CD14-positive monocyte (primary cell): ENCODE measurements at regions not wholly inside any gene's neighbourhood (a gene's known extent, or its start where the extent isn't known, plus 50 kb on each side); places are given as distances from the start of the nearest gene placed in this dataset.

ENCODE experiments used
- DNase-seq, 3 donors: peaks; one replicate each; pipeline ENCODE4 v3.0.0-alpha.2; 2011 to 2022
- H2AFZ ChIP-seq: 2 replicates; pipeline ENCODE4 v1.6.0; 2012; ENCODE audit warnings: mild to moderate bottlenecking, low read depth, low read length, inconsistent platforms; ENCODE audit not compliant: insufficient read depth, poor library complexity, severe bottlenecking
- H3K27ac ChIP-seq, 2 donors: 1 replicate in 1 of 2; 2 replicates in 1 of 2; pipeline ENCODE4 v1.5.1; 2012 to 2013; ENCODE audit warnings: low read length in 2 of 2, control low read depth in 1 of 2, inconsistent platforms in 1 of 2, low read depth in 1 of 2, mild to moderate bottlenecking in 1 of 2
- H3K27me3 ChIP-seq, 2 donors: one replicate each; pipeline versions ENCODE4 v1.6.0 to v1.6.1; 2011 to 2013; ENCODE audit warnings: low read length in 2 of 2; ENCODE audit not compliant: control insufficient read depth in 2 of 2, insufficient read depth in 2 of 2
- H3K36me3 ChIP-seq, 2 donors: replicated peaks in 1 of 2; 1 replicate in 1 of 2; 2 replicates in 1 of 2; pipeline versions ENCODE4 v1.5.1 to v1.6.1; 2012 to 2013; ENCODE audit warnings: low read length in 2 of 2, control low read depth in 1 of 2, inconsistent platforms in 1 of 2, mild to moderate bottlenecking in 1 of 2; ENCODE audit not compliant: insufficient read depth in 2 of 2, control insufficient read depth in 1 of 2
- H3K4me1 ChIP-seq, 2 donors: 1 replicate in 1 of 2; 2 replicates in 1 of 2; pipeline versions ENCODE4 v1.5.1 to v1.6.1; 2012 to 2013; ENCODE audit warnings: low read length in 2 of 2, control low read depth in 1 of 2, inconsistent platforms in 1 of 2, mild to moderate bottlenecking in 1 of 2, moderate library complexity in 1 of 2; ENCODE audit not compliant: insufficient read depth in 2 of 2, control insufficient read depth in 1 of 2
- H3K4me2 ChIP-seq: replicated peaks from 2 replicates; pipeline ENCODE3; 2012; ENCODE audit warnings: low read length, moderate library complexity, mild to moderate bottlenecking; ENCODE audit not compliant: poor library complexity, severe bottlenecking; ENCODE audit errors: extremely low read depth
- H3K4me3 ChIP-seq, 3 experiments: fragments of 200-600 bp in 1 of 3; sonication (generic) in 1 of 3; replicated peaks in 1 of 3; 1 replicate in 2 of 3; 2 replicates in 1 of 3; pipeline ENCODE4 v1.5.1; 2011 to 2013; ENCODE audit warnings: low read length in 3 of 3, mild to moderate bottlenecking in 3 of 3, control low read depth in 2 of 3, low read depth in 2 of 3, inconsistent platforms in 1 of 3, moderate library complexity in 1 of 3
- H3K79me2 ChIP-seq: 2 replicates; pipeline ENCODE4 v1.6.0; 2012; ENCODE audit warnings: mild to moderate bottlenecking, control low read depth, inconsistent platforms, low read length, moderate library complexity; ENCODE audit not compliant: insufficient read depth
- H3K9ac ChIP-seq: 2 replicates; pipeline ENCODE4 v1.6.0; 2017; ENCODE audit warnings: low read length, mild to moderate bottlenecking; ENCODE audit not compliant: insufficient read depth, poor library complexity, severe bottlenecking
- H3K9me3 ChIP-seq, 2 donors: replicated peaks in 1 of 2; 1 replicate in 1 of 2; 2 replicates in 1 of 2; pipeline versions ENCODE4 v1.5.1 to v1.6.1; 2012 to 2013; ENCODE audit warnings: low read length in 2 of 2, control low read depth in 1 of 2; ENCODE audit not compliant: control insufficient read depth in 1 of 2, insufficient read depth in 1 of 2
- H4K20me1 ChIP-seq: 2 replicates; pipeline ENCODE4 v1.6.0; 2012; ENCODE audit warnings: mild to moderate bottlenecking, low read length, control low read depth, moderate library complexity; ENCODE audit not compliant: insufficient read depth
- H3K27ac Mint-ChIP-seq, 7 donors: one replicate each; pipeline ENCODE4 v1.8.0; 2020; ENCODE audit warnings: mild to moderate bottlenecking in 7 of 7, mixed read lengths in 7 of 7, moderate library complexity in 6 of 7, inconsistent platforms in 2 of 7
- H3K27me3 Mint-ChIP-seq, 3 donors: one replicate each; pipeline ENCODE4 v1.8.0; 2021 to 2022; ENCODE audit warnings: low read depth in 3 of 3, mild to moderate bottlenecking in 3 of 3, mixed read lengths in 3 of 3, moderate library complexity in 3 of 3, inconsistent platforms in 1 of 3
- H3K36me3 Mint-ChIP-seq, 2 donors: one replicate each; pipeline ENCODE4 v1.8.0; 2020; ENCODE audit warnings: mixed read lengths in 2 of 2, inconsistent platforms in 1 of 2, mild to moderate bottlenecking in 1 of 2
- H3K4me1 Mint-ChIP-seq: one replicate; pipeline ENCODE4 v1.8.0; 2020; ENCODE audit warnings: mild to moderate bottlenecking, mixed read lengths
- H3K4me3 Mint-ChIP-seq, 2 donors: one replicate each; pipeline ENCODE4 v1.8.0; 2020; ENCODE audit warnings: mild to moderate bottlenecking in 2 of 2, mixed read lengths in 2 of 2, moderate library complexity in 1 of 2
- H3K9me3 Mint-ChIP-seq, 7 donors: one replicate each; pipeline ENCODE4 v1.8.0; 2020 to 2022; ENCODE audit warnings: mixed read lengths in 7 of 7, mild to moderate bottlenecking in 6 of 7, moderate library complexity in 6 of 7, inconsistent platforms in 2 of 7
- WGBS: methylation state at CpG from one replicate; pipeline ENCODE4 v1.1.5; 2013; ENCODE audit warnings: missing lambda C conversion rate; ENCODE audit not compliant: insufficient coverage; 5-methylcytosine and 5-hydroxymethylcytosine counted together
- intact Hi-C, 2 donors: fragments of 100-400 bp; cut with micrococcal nuclease; formaldehyde crosslinking; loops; one replicate each; pipeline versions ENCODE4 v1.15.0 to v1.15.1; 2023
- TF ChIP-seq, protein P1 (sequence below): fragments of 200-600 bp; IDR thresholded peaks from one replicate; pipeline ENCODE4 v1.8.0; 2022; ENCODE audit warnings: antibody characterized with exemption, mild to moderate bottlenecking

DNA sequence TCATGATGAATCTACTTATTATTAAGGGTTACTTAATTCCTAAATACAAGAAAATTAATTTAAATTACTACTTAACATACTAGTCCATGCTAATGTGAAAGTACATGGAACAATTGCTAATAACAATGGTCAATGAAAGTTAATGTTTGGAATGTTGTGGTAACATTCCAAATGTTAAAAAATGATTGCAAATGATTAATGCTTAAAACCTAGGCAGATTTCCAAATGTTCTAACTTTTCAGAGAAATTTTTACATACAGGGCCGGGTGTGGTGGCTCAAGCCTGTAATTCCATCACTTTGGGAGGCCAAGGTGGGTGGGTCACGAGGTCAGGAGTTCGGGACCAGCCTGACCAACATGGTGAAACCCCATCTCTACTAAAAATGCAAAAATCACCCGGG is 1851.3 kb upstream of the PCDH7 start:
- intact Hi-C loops, result no loop called here
- Mint-ChIP-seq H3K4me3 (no peak overlapping the region), H3K27ac (no peak overlapping the region)

DNA sequence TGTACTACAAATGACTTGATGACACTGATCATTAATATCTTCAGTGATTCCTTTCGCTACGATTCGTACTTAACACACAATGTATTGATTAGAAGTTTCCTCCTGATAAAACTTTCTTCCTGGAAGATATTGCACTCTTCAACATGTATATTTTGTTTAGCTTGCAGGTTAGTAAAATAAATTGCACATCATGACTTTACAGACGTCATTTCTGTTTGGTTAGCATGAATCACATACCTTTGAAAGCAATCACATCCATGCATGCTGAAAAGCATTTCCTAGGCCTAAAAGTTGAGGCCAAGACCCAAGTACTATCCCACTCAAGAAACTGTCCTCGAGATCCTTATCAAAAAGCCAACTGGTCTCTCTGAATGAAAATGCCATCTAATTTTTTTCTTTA is 1841.0 kb upstream of the PCDH7 start:
- Mint-ChIP-seq H3K27ac (no peak overlapping the region), H3K36me3 (no peaks in the 10 kb centered on the region), H3K4me3 (no peak overlapping the region), H3K9me3 (peaks cover 0 to 2% (median 0%) of the 10 kb centered on the region in 7 donors), H3K27me3 (no peaks in the 10 kb centered on the region), H3K4me1 (no peaks in the 10 kb centered on the region)
- DNase-seq, result no peak
- Histone ChIP-seq H3K4me2 (no peak overlapping the region), H3K4me1 (no peaks in the 10 kb centered on the region), H3K36me3 (no peaks in the 10 kb centered on the region), H4K20me1 (no peaks in the 10 kb centered on the region), H3K4me3 (no peak overlapping the region), H3K27ac (no peak overlapping the region), H3K9ac (no peak overlapping the region), H3K27me3 (no peaks in the 10 kb centered on the region), H3K9me3 (no peaks in the 10 kb centered on the region), H3K79me2 (no peaks in the 10 kb centered on the region), H2AFZ (no peak overlapping the region)
- WGBS, result no CpG with 5 or more reads among the region's 5 CpGs
- TF ChIP-seq, protein P1, sequence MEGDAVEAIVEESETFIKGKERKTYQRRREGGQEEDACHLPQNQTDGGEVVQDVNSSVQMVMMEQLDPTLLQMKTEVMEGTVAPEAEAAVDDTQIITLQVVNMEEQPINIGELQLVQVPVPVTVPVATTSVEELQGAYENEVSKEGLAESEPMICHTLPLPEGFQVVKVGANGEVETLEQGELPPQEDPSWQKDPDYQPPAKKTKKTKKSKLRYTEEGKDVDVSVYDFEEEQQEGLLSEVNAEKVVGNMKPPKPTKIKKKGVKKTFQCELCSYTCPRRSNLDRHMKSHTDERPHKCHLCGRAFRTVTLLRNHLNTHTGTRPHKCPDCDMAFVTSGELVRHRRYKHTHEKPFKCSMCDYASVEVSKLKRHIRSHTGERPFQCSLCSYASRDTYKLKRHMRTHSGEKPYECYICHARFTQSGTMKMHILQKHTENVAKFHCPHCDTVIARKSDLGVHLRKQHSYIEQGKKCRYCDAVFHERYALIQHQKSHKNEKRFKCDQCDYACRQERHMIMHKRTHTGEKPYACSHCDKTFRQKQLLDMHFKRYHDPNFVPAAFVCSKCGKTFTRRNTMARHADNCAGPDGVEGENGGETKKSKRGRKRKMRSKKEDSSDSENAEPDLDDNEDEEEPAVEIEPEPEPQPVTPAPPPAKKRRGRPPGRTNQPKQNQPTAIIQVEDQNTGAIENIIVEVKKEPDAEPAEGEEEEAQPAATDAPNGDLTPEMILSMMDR, result no peak
- intact Hi-C loops, result no loop called here

More for the DNA sequence above, 1851.3 kb upstream of the PCDH7 start:
- Mint-ChIP-seq H3K4me1 (no peaks in the 10 kb centered on the region), H3K27me3 (peaks cover 0 to 3% (median 0%) of the 10 kb centered on the region in 3 donors), H3K36me3 (no peaks in the 10 kb centered on the region), H3K9me3 (peaks cover 0 to 7% (median 1%) of the 10 kb centered on the region in 7 donors)
- Histone ChIP-seq H3K9me3 (no peaks in the 10 kb centered on the region), H3K27ac (no peak overlapping the region), H3K27me3 (no peaks in the 10 kb centered on the region), H3K9ac (no peak overlapping the region), H2AFZ (no peak overlapping the region), H3K79me2 (no peaks in the 10 kb centered on the region), H3K4me1 (no peaks in the 10 kb centered on the region), H4K20me1 (no peaks in the 10 kb centered on the region), H3K4me2 (no peak overlapping the region), H3K36me3 (no peaks in the 10 kb centered on the region), H3K4me3 (no peak overlapping the region)
- 77% methylated on average over 3 of the region's 4 CpGs for WGBS
- DNase-seq, result no peak
- TF ChIP-seq, protein P1, result no peak
